ENCODE measurements at regions not wholly inside any gene's neighbourhood (a gene's known extent, or its start where the extent isn't known, plus 50 kb on each side); places are given as distances from the start of the nearest gene placed in this dataset.

DNA sequence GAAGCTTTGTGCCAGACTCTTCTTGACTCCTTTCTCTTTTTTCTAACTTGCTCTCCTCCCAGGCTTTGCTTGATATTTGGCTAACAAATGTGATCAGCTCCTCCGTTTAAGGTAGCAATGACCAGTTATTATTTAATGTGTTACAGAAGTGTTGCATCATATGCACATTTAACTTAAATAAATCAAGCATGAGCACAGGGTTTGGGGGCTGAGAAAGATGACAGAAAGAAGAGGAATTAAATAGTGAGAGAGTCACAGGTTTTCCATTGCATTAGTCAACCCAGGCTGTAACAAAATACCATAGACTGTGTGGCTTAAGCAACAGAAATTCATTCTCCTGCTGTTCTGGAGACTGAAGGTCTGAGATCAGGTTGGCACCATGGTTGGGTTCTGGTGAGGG lies 343.8 kb downstream of the RPRM start:
- 85 to 95% (median 88%) methylated on average over 1 of the region's 1 CpG for WGBS, 5 donors
- no peak overlapping the region for H3K27ac ChIP-seq
- H3K4me1 ChIP-seq: no peaks in the 10 kb centered on the region
- intact Hi-C loops (cut with DNase I; ENCODE audit: low total_unique reads): no loop called here
- no peaks in the 10 kb centered on the region for H3K27me3 ChIP-seq (replicated peaks in 1 of 7)
- no peak for TF ChIP-seq CTCF (IDR thresholded peaks at IDR 0.05 in 8 of 11, conservative IDR thresholded peaks at IDR 0.05 in 3 of 11)
- no peak for TF ChIP-seq POLR2A (IDR thresholded peaks at IDR 0.05)
- no peak for TF ChIP-seq POLR2AphosphoS5 (IDR thresholded peaks at IDR 0.05)
- no peak for DNase-seq
- no peaks in the 10 kb centered on the region for H3K9me3 ChIP-seq
- H3K4me3 ChIP-seq: no peak overlapping the region
- no peaks in the 10 kb centered on the region for H3K36me3 ChIP-seq

DNA sequence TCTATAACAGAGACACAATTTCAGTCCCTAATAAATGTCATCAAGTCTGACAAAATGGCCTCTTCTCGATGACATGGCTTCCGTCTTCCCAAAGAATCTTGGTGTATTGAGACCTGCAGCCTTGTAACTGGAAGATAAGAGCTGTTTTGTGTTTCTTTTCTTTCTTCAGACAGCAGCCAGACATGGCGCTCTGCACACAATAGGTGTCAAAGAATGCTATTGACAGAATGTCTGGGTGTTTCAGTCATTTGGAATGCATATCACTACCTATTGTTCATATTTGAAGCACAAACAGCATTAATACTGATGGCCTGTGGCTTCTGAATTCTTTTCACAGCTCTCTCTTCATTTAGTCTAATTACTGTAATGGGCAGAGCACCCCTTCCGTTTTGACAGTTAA lies 344.8 kb downstream of the RPRM start:
- Histone ChIP-seq H3K36me3 (no peaks in the 10 kb centered on the region), H3K9me3 (no peaks in the 10 kb centered on the region), H3K4me1 (no peaks in the 10 kb centered on the region), H3K27ac (no peak overlapping the region), H3K4me3 (no peak overlapping the region), H3K27me3 (replicated peaks in 1 of 7) (no peaks in the 10 kb centered on the region)
- WGBS, 5 donors: 86 to 94% (median 90%) methylated on average over 4 of the region's 4 CpGs
- no peak for DNase-seq
- no peak for TF ChIP-seq POLR2AphosphoS5 (IDR thresholded peaks at IDR 0.05)
- TF ChIP-seq POLR2A (IDR thresholded peaks at IDR 0.05): no peak
- no peak for TF ChIP-seq CTCF (IDR thresholded peaks at IDR 0.05 in 8 of 11, conservative IDR thresholded peaks at IDR 0.05 in 3 of 11)
- intact Hi-C loops (cut with DNase I; ENCODE audit: low total_unique reads): no loop called here

DNA sequence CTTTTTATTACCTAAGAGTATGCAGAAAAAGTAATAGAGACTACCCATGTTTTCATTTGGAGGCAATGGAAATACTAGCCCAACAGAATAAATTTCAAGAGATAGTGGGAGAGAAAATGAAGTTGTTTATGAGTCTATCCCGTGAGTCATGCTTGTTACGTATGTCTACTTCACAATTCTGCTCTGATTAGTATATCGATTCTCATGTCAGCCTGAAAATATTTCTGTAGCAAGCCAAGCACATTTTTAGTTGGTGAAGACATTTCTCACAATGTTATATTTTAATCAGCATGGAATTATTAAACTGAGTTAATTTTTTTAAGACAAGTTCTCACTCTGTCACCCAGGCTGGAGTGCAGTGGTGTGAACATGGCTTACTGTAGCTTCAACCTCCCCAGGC lies 346.1 kb downstream of the RPRM start:
- Histone ChIP-seq H3K27ac (no peak overlapping the region), H3K4me3 (no peak overlapping the region), H3K9me3 (no peaks in the 10 kb centered on the region), H3K27me3 (replicated peaks in 1 of 7) (no peaks in the 10 kb centered on the region), H3K4me1 (no peaks in the 10 kb centered on the region), H3K36me3 (no peaks in the 10 kb centered on the region)
- TF ChIP-seq POLR2A (IDR thresholded peaks at IDR 0.05): no peak
- TF ChIP-seq CTCF (IDR thresholded peaks at IDR 0.05 in 8 of 11, conservative IDR thresholded peaks at IDR 0.05 in 3 of 11): no peak
- TF ChIP-seq POLR2AphosphoS5 (IDR thresholded peaks at IDR 0.05): no peak
- intact Hi-C loops (cut with DNase I; ENCODE audit: low total_unique reads): no loop called here
- 83 to 93% (median 87%) methylated on average over 3 of the region's 3 CpGs for WGBS, 5 donors
- no peak for DNase-seq

GRCh38 chr2:153115141-153115540 lies 363.4 kb downstream of the RPRM start:
- no peak for DNase-seq
- 85 to 91% (median 90%) methylated on average over 1 of the region's 1 CpG for WGBS, 5 donors
- no peaks in the 10 kb centered on the region for H3K27me3 ChIP-seq (replicated peaks in 1 of 7)
- no peak overlapping the region for H3K4me3 ChIP-seq
- H3K4me1 ChIP-seq: no peaks in the 10 kb centered on the region
- no peaks in the 10 kb centered on the region for H3K36me3 ChIP-seq
- intact Hi-C loops (cut with DNase I; ENCODE audit: low total_unique reads): no loop called here
- H3K9me3 ChIP-seq: peaks cover 0 to 9% (median 3%) of the 10 kb centered on the region in 8 donors
- H3K27ac ChIP-seq: no peak overlapping the region
- TF ChIP-seq POLR2AphosphoS5 (IDR thresholded peaks at IDR 0.05) (no peak), POLR2A (IDR thresholded peaks at IDR 0.05) (no peak), CTCF (IDR thresholded peaks at IDR 0.05 in 8 of 11, conservative IDR thresholded peaks at IDR 0.05 in 3 of 11) (no peak)

Data from spleen (tissue), 11 donors.